RWPE2 (cell line): ENCODE measurements at regions not wholly inside any gene's neighbourhood (a gene's known extent, or its start where the extent isn't known, plus 50 kb on each side); places are given as distances from the start of the nearest gene placed in this dataset.

ENCODE experiments used
- ATAC-seq: fragments of 200-7000 bp; cut with Tn5 transposase; 3 replicates; pipeline ENCODE4 v1.9.1; 2021; ENCODE audit warnings: low read depth
- DNase-seq: peaks from one replicate; pipeline ENCODE4 v3.0.0-alpha.2; 2020; ENCODE audit warnings: low spot score
- H3K27ac ChIP-seq: fragments of 450-650 bp; 2 replicates; pipeline ENCODE4 v1.5.1; 2017; ENCODE audit warnings: mild to moderate bottlenecking; ENCODE audit not compliant: poor library complexity, severe bottlenecking
- H3K27me3 ChIP-seq: fragments of 250-450 bp; sonication (Bioruptor Pico); 2 replicates; pipeline ENCODE4 v1.5.1; 2021; ENCODE audit warnings: mild to moderate bottlenecking, moderate library complexity; ENCODE audit not compliant: insufficient read depth, poor library complexity, severe bottlenecking
- H3K36me3 ChIP-seq: fragments of 250-450 bp; sonication (Bioruptor Pico); 2 replicates; pipeline ENCODE4 v1.5.1; 2020; ENCODE audit warnings: low read depth, mild to moderate bottlenecking, moderate library complexity
- H3K4me1 ChIP-seq: fragments of 250-450 bp; sonication (Bioruptor Pico); 2 replicates; pipeline ENCODE4 v1.5.1; 2021; ENCODE audit warnings: mild to moderate bottlenecking, moderate library complexity; ENCODE audit not compliant: insufficient read depth, poor library complexity, severe bottlenecking
- H3K4me3 ChIP-seq: fragments of 250-450 bp; sonication (Bioruptor Pico); 2 replicates; pipeline ENCODE4 v1.5.1; 2021; ENCODE audit warnings: mild to moderate bottlenecking, moderate library complexity; ENCODE audit not compliant: severe bottlenecking
- H3K9me3 ChIP-seq: fragments of 250-450 bp; sonication (Bioruptor Pico); 2 replicates; pipeline ENCODE4 v1.5.1; 2021; ENCODE audit warnings: mild to moderate bottlenecking, moderate library complexity; ENCODE audit not compliant: severe bottlenecking
- CTCF ChIP-seq: fragments of 450-650 bp; IDR thresholded peaks from one replicate; pipeline ENCODE4 v1.5.1; 2017; ENCODE audit warnings: mild to moderate bottlenecking, moderate library complexity; ENCODE audit not compliant: poor library complexity, severe bottlenecking

- H3K36me3 ChIP-seq, result no peaks in the 10 kb centered on the region
- H3K9me3 ChIP-seq, result no peaks in the 10 kb centered on the region
- ATAC-seq (no peak), DNase-seq (no peak)
- H3K4me1 ChIP-seq, result no peaks in the 10 kb centered on the region
- no peak for TF ChIP-seq CTCF
- H3K27me3 ChIP-seq, result no peaks in the 10 kb centered on the region
- H3K27ac ChIP-seq, result no peak overlapping the region
- H3K4me3 ChIP-seq, result no peak overlapping the region
Measured at GRCh38 chr18:66440433-66440832, 163.5 kb downstream of the CDH19 start.

GRCh38 chr18:66439670-66440069 lies 164.2 kb downstream of the CDH19 start:
- Histone ChIP-seq H3K36me3 (no peaks in the 10 kb centered on the region), H3K4me3 (no peak overlapping the region), H3K27ac (no peak overlapping the region), H3K9me3 (no peaks in the 10 kb centered on the region), H3K4me1 (no peaks in the 10 kb centered on the region), H3K27me3 (no peaks in the 10 kb centered on the region)
- ATAC-seq (no peak), DNase-seq (no peak)
- no peak for TF ChIP-seq CTCF

- no peaks in the 10 kb centered on the region for H3K9me3 ChIP-seq
- H3K4me3 ChIP-seq, result no peak overlapping the region
- no peaks in the 10 kb centered on the region for H3K27me3 ChIP-seq
- TF ChIP-seq CTCF, result no peak
- DNase-seq (no peak), ATAC-seq (no peak)
- H3K27ac ChIP-seq, result no peak overlapping the region
- H3K36me3 ChIP-seq, result no peaks in the 10 kb centered on the region
- H3K4me1 ChIP-seq, result no peaks in the 10 kb centered on the region
Measured at GRCh38 chr18:66438711-66439536, 165.0 kb downstream of the CDH19 start.

- no peak for DNase-seq
Measured at GRCh38 chr18:66432636-66433035, 171.3 kb downstream of the CDH19 start.

More at GRCh38 chr18:66432636-66433035, 171.3 kb downstream of the CDH19 start:
- no peak for ATAC-seq
- TF ChIP-seq CTCF, result no peak
- Histone ChIP-seq H3K4me1 (no peaks in the 10 kb centered on the region), H3K27ac (no peak overlapping the region), H3K4me3 (no peak overlapping the region), H3K36me3 (no peaks in the 10 kb centered on the region), H3K27me3 (no peaks in the 10 kb centered on the region), H3K9me3 (no peaks in the 10 kb centered on the region)
